Choroid plexus epithelial cell (primary cell): ENCODE measurements at regions not wholly inside any gene's neighbourhood (a gene's known extent, or its start where the extent isn't known, plus 50 kb on each side); places are given as distances from the start of the nearest gene placed in this dataset.

Experiments
- DNase-seq: peaks from one replicate; pipeline ENCODE4 v3.0.0-alpha.2; 2010; ENCODE audit warnings: low read depth
- H3K4me3 ChIP-seq: 2 replicates; pipeline ENCODE4 v1.5.1; 2011; ENCODE audit warnings: low read depth, mild to moderate bottlenecking, control low read depth, low read length, moderate library complexity
- TF ChIP-seq, protein P1 (sequence below): conservative IDR thresholded peaks from 2 replicates; pipeline ENCODE4 v1.5.1; 2011; ENCODE audit warnings: low read depth, mild to moderate bottlenecking, control low read depth, inconsistent platforms, low read length, moderate library complexity

DNA sequence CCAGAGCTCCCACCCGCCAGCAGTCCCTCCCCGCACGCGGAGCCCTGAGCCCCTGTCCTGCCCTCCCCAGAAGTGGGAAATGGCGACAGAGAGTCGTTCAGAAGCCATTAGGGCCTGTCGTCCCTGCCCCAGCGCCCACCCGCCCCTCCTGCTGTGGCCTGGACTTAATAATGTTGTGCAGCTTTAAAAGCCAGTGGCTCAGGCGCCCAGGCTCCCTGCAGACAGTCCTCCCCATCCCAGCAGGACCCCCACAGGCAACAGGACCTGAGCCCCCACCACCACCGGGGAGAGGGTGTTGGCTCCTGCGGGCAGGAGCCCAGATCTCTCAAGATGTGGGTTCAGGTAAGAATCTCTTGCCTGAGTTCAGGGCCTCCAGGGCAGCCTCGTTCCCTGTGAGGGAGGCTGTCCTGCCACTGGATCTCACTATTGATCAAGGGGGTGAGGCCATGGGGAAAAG, 125.3 kb upstream of the RUNX3 start:
- H3K4me3 ChIP-seq = no peak overlapping the region
- TF ChIP-seq, protein P1, sequence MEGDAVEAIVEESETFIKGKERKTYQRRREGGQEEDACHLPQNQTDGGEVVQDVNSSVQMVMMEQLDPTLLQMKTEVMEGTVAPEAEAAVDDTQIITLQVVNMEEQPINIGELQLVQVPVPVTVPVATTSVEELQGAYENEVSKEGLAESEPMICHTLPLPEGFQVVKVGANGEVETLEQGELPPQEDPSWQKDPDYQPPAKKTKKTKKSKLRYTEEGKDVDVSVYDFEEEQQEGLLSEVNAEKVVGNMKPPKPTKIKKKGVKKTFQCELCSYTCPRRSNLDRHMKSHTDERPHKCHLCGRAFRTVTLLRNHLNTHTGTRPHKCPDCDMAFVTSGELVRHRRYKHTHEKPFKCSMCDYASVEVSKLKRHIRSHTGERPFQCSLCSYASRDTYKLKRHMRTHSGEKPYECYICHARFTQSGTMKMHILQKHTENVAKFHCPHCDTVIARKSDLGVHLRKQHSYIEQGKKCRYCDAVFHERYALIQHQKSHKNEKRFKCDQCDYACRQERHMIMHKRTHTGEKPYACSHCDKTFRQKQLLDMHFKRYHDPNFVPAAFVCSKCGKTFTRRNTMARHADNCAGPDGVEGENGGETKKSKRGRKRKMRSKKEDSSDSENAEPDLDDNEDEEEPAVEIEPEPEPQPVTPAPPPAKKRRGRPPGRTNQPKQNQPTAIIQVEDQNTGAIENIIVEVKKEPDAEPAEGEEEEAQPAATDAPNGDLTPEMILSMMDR = no peak
- DNase-seq = no peak

DNA sequence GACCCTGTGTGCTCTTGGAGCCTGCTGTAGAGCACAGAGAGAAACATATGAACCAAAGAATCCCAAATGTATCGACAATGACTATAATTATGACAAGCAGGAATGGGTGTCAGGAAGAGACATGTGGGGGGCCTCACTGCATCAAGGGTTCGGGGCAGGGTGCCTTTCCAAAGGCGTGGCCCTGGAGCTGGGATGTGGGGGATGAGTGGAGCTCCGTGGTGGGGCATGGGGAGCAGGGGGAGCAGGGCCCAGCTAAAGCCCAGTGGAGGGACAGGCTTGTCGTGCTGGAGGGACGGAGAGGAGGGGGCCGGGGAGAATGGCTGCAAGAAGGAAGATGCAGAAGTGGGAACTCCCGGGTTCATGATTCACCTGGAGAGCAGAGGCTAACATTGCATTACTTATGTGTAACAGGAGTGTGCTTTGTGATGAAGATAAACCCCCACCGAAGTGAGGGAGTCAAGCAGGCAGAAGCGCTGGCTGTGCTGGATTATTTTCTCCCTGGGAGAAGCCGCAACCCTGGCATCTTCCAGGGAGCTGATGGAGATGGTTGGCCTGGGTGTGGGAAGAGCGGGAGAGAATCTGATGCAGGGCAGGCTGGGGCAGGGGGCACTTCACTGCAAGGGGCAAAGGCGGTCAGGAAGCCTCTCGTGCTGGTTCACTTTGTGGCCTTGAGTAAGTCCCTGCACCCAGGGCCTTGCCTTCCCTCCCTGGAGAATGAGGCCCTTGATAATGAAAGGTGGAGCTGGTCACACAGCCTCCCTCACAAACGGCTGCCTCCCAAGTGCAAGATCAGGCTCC, 124.6 kb upstream of the RUNX3 start:
- TF ChIP-seq, protein P1 = no peak
- no peak overlapping the region for H3K4me3 ChIP-seq
- no peak for DNase-seq

DNA sequence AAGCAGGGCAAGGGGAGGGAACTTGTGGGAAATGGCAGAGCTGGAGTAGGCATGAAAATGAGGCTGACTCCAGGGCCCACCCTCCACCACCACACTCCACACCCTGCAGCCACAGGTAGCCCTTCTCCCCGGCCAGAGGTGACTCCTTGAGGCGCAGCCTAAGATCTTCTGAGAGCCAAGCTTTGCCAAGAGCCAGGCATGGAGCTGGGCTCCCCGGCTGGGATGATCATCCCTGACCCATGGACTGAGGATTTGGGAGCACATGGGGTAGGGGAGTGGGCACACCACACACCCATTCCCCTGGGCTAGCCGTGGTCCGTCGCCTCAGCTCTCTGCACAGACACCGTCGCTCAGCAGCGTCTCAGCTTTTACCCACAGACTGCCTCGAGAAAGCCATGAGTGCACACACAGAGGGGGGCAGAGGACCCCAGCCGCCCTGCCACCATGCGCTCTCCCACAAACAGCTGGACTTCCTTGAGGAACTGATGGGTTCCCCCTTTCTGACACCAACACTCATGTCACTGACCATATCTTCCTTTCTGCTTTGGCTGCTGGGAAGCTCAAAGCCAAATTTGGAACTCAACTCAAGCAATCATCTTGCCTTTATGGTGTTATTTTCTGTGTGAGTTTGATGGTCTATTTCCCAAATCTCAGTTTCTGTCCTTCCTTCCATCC, 123.6 kb upstream of the RUNX3 start:
- DNase-seq = no peak
- no peak overlapping the region for H3K4me3 ChIP-seq
- TF ChIP-seq, protein P1 = no peak

DNA sequence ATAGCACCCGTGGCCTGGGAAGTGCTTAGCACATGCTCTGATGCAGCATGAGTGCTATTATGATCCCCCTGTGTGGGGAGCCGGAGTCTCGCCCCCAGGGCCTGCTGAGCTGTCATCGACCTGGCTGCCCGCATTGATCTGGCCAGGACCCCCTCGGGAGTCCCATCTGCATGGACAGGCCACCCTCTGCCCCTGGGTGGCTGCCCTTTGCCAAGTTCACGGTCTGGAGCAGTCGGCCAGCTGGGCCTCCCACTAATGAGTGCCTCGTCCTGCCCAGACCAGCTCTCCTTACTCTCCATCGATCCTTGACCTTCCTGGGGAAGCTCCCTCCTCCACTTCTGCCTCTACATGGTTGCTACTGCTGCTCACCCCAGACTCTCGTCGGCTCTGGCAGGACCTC, 121.8 kb upstream of the RUNX3 start:
- TF ChIP-seq, protein P1 = no peak
- DNase-seq = no peak
- H3K4me3 ChIP-seq = no peak overlapping the region

DNA sequence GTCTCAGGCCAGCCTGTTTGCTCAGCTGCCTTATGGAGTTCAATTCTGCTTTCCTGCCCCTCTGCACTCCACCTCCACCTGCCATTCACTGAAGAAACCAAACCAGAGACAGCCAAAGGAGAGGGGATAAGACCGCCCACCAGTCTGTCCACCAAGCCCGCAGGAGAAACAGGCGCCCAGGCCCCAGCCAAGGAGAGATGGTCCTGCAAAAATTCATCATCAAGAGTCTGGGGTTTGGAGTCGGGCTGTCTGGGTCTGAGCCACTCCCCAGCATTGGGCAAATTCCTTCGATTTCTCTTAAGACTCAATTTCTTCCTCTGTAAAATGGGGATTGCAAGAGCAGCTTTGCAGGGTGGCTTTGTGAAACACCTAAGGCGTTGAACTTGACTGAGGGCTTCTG, 121.4 kb upstream of the RUNX3 start:
- TF ChIP-seq, protein P1 = no peak
- no peak overlapping the region for H3K4me3 ChIP-seq
- DNase-seq = no peak

DNA sequence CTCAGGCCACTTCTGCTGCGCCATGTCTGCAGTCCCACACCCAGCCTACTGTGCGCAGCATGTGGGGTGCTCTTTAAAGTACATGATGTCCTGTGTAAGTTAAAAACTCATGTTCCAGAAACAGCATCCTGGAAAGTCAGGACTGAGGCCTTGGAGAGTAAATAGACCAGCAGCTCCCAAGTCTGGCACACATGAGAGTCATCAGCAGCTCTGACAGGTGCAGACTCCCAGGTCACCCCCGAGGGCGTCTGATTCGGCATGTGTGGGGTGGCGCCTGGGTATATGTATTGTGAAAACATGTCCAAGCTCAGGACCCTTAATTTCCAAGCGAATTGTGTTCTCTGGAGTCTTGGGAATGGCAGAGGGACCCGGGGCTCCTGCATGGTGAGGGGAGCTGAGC, 120.1 kb upstream of the RUNX3 start:
- no peak overlapping the region for H3K4me3 ChIP-seq
- no peak for DNase-seq
- TF ChIP-seq, protein P1 = no peak
